HCT116 (cell line): ENCODE measurements at regions not wholly inside any gene's neighbourhood (a gene's known extent, or its start where the extent isn't known, plus 50 kb on each side); places are given as distances from the start of the nearest gene placed in this dataset.
"Not testable (repeated sequence)": the region's sequence is repeated elsewhere in the genome, so short reads cannot be mapped to it uniquely, and the experiment has no call there.

ENCODE experiments used
- ATAC-seq: fragments of 200-7000 bp; cut with Tn5 transposase; 2 replicates; pipeline ENCODE4 v1.9.1; 2020; ENCODE audit warnings: mild to moderate bottlenecking, moderate library complexity
- BruUV-seq: library from RNA; stranded (reverse); fragments of 400-500 nt; replicated peaks from 2 replicates; lab custom pipeline; 2021; lab: Mats Ljungman, UMichigan
- CTCF ChIA-PET: fragments of 300-600 bp; sonication (Branson Sonifier 250); formaldehyde crosslinking; loops from one replicate; lab custom pipeline; 2021; ENCODE audit warnings: antibody characterized with exemption; lab: Charles Lee
- POLR2A ChIA-PET: fragments of 300-600, 350-600 bp; sonication (Branson Sonifier 250); formaldehyde crosslinking; loops from one replicate; lab custom pipeline; 2021; ENCODE audit warnings: antibody characterized with exemption; lab: Charles Lee
- RAD21 ChIA-PET, 2 experiments: fragments of 300-600 bp; sonication (Branson Sonifier 250); formaldehyde crosslinking; loops; one replicate each; lab custom pipeline; 2023; ENCODE audit warnings: low total read pairs in 2 of 2; ENCODE audit not compliant: uncharacterized antibody in 2 of 2, unreplicated experiment in 2 of 2, low non-redundant PET in 1 of 2; lab: Charles Lee
- DNase-seq: peaks from one replicate; pipeline ENCODE4 v3.0.0-alpha.2; 2010; ENCODE audit warnings: low read depth, low spot score
- H2AFZ ChIP-seq: fragments of 200-600 bp; shearing (Covaris generic), sonication (generic); 2 replicates; pipeline ENCODE4 v1.6.1; 2017; ENCODE audit warnings: low read depth, mixed run types, mixed read lengths, antibody characterized with exemption, low read length; ENCODE audit not compliant: poor library complexity, severe bottlenecking
- H3K27ac ChIP-seq: 2 replicates; pipeline ENCODE4 v1.5.1; 2012; ENCODE audit warnings: low read depth, low read length
- H3K27me3 ChIP-seq: fragments of 200-600 bp; sonication (generic); 2 replicates; pipeline ENCODE4 v1.6.1; 2016; ENCODE audit warnings: mixed run types, low read length, mixed read lengths; ENCODE audit not compliant: insufficient read depth
- H3K36me3 ChIP-seq, 2 experiments: fragments of 200-500 bp in 1 of 2; fragments of 200-600 bp in 1 of 2; sonication (Bioruptor generic) in 1 of 2; sonication (generic) in 1 of 2; 2 replicates each; pipeline versions ENCODE4 v1.5.1 to v1.6.1; 2014 to 2016; ENCODE audit warnings: low read length in 2 of 2, inconsistent platforms in 1 of 2, mixed read lengths in 1 of 2, mixed run types in 1 of 2; ENCODE audit not compliant: insufficient read depth in 2 of 2, control insufficient read depth in 1 of 2
- H3K4me1 ChIP-seq, 2 experiments: fragments of 200-600 bp in 1 of 2; sonication (generic) in 1 of 2; 2 replicates each; pipeline versions ENCODE4 v1.5.1 to v1.6.1; 2012 to 2017; ENCODE audit warnings: low read length in 2 of 2, inconsistent platforms in 1 of 2, mild to moderate bottlenecking in 1 of 2, mixed read lengths in 1 of 2, mixed run types in 1 of 2, moderate library complexity in 1 of 2; ENCODE audit not compliant: insufficient read depth in 2 of 2, control insufficient read depth in 1 of 2
- H3K4me2 ChIP-seq: fragments of 200-600 bp; sonication (generic); 2 replicates; pipeline ENCODE4 v1.6.1; 2017; ENCODE audit warnings: mixed run types, low read length, mixed read lengths
- H3K4me3 ChIP-seq, 2 experiments: fragments of 200-600 bp in 1 of 2; sonication (generic) in 1 of 2; replicated peaks in 1 of 2; 2 replicates each; pipeline ENCODE4 v1.5.1; 2011 to 2016; ENCODE audit warnings: low read length in 2 of 2, control low read depth in 1 of 2, low read depth in 1 of 2, mild to moderate bottlenecking in 1 of 2, mixed read lengths in 1 of 2, mixed run types in 1 of 2
- H3K79me2 ChIP-seq: fragments of 200-600 bp; sonication (generic); 2 replicates; pipeline ENCODE4 v1.6.1; 2017; ENCODE audit warnings: mild to moderate bottlenecking, mixed run types, low read length, moderate library complexity, mixed read lengths; ENCODE audit not compliant: insufficient read depth
- H3K9ac ChIP-seq: fragments of 200-600 bp; sonication (generic); 2 replicates; pipeline ENCODE4 v1.6.1; 2016; ENCODE audit warnings: low read length, mixed read lengths
- H3K9me2 ChIP-seq: fragments of 200-600 bp; sonication (generic), shearing (Covaris generic); 2 replicates; pipeline ENCODE4 v1.6.1; 2017; ENCODE audit warnings: mixed run types, mild to moderate bottlenecking, moderate library complexity; ENCODE audit not compliant: insufficient read depth
- H3K9me3 ChIP-seq, 2 experiments: fragments of 200-500 bp in 1 of 2; fragments of 200-600 bp in 1 of 2; sonication (Bioruptor generic) in 1 of 2; sonication (generic) in 1 of 2; 2 replicates each; pipeline ENCODE4 v1.6.1; 2014 to 2017; ENCODE audit warnings: low read length in 2 of 2, mixed read lengths in 2 of 2, inconsistent platforms in 1 of 2, low read depth in 1 of 2, mild to moderate bottlenecking in 1 of 2, mixed run types in 1 of 2, moderate library complexity in 1 of 2; ENCODE audit not compliant: control insufficient read depth in 1 of 2, insufficient read depth in 1 of 2
- H4K20me1 ChIP-seq: fragments of 200-600 bp; sonication (generic), shearing (Covaris generic); 2 replicates; pipeline ENCODE4 v1.6.1; 2017; ENCODE audit warnings: mixed run types, mild to moderate bottlenecking, moderate library complexity; ENCODE audit not compliant: insufficient read depth
- ELF1 ChIP-seq: IDR thresholded peaks from 2 replicates; pipeline ENCODE4 v1.6.1; 2012; ENCODE audit warnings: low read depth, borderline replicate concordance
- POLR2A ChIP-seq: IDR thresholded peaks from 2 replicates; pipeline ENCODE4 v1.7.0; 2011; ENCODE audit warnings: borderline replicate concordance; ENCODE audit not compliant: insufficient read depth, insufficient read length; ENCODE audit errors: extremely low read depth
- POLR2AphosphoS5 ChIP-seq: IDR thresholded peaks from 2 replicates; pipeline ENCODE4 v1.6.1; 2011; ENCODE audit warnings: mild to moderate bottlenecking, low read depth, low read length, moderate library complexity
- RAD21 ChIP-seq: IDR thresholded peaks from 2 replicates; pipeline ENCODE4 v1.6.1; 2012; ENCODE audit warnings: low read depth, mild to moderate bottlenecking
- REST ChIP-seq: IDR thresholded peaks from 2 replicates; pipeline ENCODE4 v1.6.1; 2012; ENCODE audit warnings: low read depth
- SIN3A ChIP-seq: IDR thresholded peaks from 2 replicates; pipeline ENCODE4 v1.6.1; 2012; ENCODE audit warnings: low read depth
- intact Hi-C: fragments of 100-400 bp; cut with micrococcal nuclease; formaldehyde crosslinking; loops from 2 replicates; pipeline ENCODE4 v1.10.0; 2022
- TF ChIP-seq, protein P1 (sequence below): IDR thresholded peaks from 2 replicates; pipeline ENCODE4 v1.6.1; 2011; ENCODE audit warnings: mild to moderate bottlenecking, low read length, moderate library complexity; ENCODE audit not compliant: insufficient replicate concordance; ENCODE audit errors: extremely low read depth
- TF ChIP-seq, protein P2 (sequence below), 3 experiments: fragments of 200-600 bp in 1 of 3; sonication (generic) in 1 of 3; IDR thresholded peaks in 2 of 3; conservative IDR thresholded peaks in 1 of 3; 2 replicates each; pipeline ENCODE4 v1.5.1; 2012 to 2017; ENCODE audit warnings: low read depth in 2 of 3, low read length in 2 of 3, antibody characterized with exemption in 1 of 3, borderline replicate concordance in 1 of 3, control low read depth in 1 of 3, mild to moderate bottlenecking in 1 of 3, mixed read lengths in 1 of 3, mixed run types in 1 of 3, moderate library complexity in 1 of 3; ENCODE audit not compliant: insufficient read depth in 1 of 3

- POLR2A ChIA-PET: no interaction called here
- H3K79me2 ChIP-seq: no peaks in the 10 kb centered on the region
- DNase-seq: no peak
- no peak overlapping the region for H3K4me2 ChIP-seq
- no peaks in the 10 kb centered on the region for H3K9me3 ChIP-seq
- H3K27me3 ChIP-seq: no peaks in the 10 kb centered on the region
- no peak for TF ChIP-seq POLR2AphosphoS5
- TF ChIP-seq POLR2A: no peak
- no peak for TF ChIP-seq REST
- TF ChIP-seq SIN3A: no peak
- TF ChIP-seq, protein P1, sequence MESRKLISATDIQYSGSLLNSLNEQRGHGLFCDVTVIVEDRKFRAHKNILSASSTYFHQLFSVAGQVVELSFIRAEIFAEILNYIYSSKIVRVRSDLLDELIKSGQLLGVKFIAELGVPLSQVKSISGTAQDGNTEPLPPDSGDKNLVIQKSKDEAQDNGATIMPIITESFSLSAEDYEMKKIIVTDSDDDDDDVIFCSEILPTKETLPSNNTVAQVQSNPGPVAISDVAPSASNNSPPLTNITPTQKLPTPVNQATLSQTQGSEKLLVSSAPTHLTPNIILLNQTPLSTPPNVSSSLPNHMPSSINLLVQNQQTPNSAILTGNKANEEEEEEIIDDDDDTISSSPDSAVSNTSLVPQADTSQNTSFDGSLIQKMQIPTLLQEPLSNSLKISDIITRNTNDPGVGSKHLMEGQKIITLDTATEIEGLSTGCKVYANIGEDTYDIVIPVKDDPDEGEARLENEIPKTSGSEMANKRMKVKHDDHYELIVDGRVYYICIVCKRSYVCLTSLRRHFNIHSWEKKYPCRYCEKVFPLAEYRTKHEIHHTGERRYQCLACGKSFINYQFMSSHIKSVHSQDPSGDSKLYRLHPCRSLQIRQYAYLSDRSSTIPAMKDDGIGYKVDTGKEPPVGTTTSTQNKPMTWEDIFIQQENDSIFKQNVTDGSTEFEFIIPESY: no peak
- TF ChIP-seq RAD21: no peak
- no peak for TF ChIP-seq ELF1
- TF ChIP-seq, protein P2, sequence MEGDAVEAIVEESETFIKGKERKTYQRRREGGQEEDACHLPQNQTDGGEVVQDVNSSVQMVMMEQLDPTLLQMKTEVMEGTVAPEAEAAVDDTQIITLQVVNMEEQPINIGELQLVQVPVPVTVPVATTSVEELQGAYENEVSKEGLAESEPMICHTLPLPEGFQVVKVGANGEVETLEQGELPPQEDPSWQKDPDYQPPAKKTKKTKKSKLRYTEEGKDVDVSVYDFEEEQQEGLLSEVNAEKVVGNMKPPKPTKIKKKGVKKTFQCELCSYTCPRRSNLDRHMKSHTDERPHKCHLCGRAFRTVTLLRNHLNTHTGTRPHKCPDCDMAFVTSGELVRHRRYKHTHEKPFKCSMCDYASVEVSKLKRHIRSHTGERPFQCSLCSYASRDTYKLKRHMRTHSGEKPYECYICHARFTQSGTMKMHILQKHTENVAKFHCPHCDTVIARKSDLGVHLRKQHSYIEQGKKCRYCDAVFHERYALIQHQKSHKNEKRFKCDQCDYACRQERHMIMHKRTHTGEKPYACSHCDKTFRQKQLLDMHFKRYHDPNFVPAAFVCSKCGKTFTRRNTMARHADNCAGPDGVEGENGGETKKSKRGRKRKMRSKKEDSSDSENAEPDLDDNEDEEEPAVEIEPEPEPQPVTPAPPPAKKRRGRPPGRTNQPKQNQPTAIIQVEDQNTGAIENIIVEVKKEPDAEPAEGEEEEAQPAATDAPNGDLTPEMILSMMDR (IDR thresholded peaks at IDR 0.05 in 2 of 3, conservative IDR thresholded peaks at IDR 0.05 in 1 of 3; ENCODE audit: borderline replicate concordance in 1 of 3, insufficient read depth in 1 of 3, low read depth in 2 of 3, low read length in 2 of 3): no peak
- TF ChIP-seq, all 23 proteins: peak for 0
- Histone ChIP-seq H3K36me3 (no peaks in the 10 kb centered on the region), H3K4me1 (no peaks in the 10 kb centered on the region), H4K20me1 (no peaks in the 10 kb centered on the region), H3K27ac (no peak overlapping the region), H3K9ac (no peak overlapping the region), H3K9me2 (peaks cover 5% of the 10 kb centered on the region; the same call in 1 of the 2 replicates), H2AFZ (no peak overlapping the region), H3K4me3 (no peak overlapping the region)
- intact Hi-C loops: no loop called here
- no peak for ATAC-seq
- no TSS peak for BruUV-seq
- ChIA-PET CTCF (no interaction called here), RAD21 (no interaction called here)
These were observed 779.3 kb upstream of the CITED2 start for GRCh38 chr6:140153703-140154102.

DNA sequence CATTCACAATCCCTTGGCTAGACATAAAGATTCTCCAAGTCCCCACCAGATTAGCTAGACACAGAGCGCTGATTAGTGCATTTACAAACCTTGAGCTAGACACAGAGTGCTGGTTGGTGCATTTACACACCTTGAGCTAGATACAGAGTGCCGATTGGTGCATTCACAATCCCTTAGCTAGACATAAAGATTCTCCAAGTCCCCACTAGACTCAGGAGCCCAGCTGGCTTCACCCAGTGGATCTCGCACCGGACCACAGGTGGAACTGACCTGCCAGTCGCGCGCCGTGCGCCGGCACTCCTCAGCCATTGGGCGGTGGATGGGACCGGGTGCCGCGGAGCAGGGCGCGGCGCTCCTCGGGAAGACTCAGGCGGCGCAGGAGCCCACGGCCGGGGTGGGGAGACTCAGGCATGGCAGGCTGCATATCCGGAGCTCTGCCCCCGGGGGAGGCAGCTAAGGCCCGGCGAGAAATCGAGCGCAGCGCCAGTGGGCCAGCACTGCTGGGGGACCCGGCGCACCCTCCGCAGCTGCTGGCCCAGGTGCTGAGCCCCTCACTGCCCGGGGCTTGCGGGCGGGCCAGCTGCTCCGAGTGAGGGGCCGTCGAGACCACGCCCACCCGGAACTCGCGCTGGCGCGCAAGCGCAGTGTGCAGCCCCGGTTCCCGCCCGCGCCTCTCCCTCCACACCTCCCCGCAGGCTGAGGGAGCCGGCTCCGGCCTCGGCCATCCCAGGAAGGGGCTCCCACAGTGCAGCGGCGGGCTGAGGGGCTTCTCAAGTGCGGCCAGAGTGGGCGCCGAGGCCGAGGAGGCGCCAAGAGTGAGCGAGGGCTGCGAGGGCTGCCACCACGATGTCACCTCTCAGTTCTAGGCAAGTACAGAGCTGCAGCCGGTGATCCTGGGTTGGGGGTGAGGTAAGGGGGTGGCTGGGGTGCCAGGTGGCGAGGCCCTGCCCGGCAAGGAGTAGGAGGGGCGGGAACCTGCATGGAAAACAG is 773.7 kb upstream of the CITED2 start:
- H3K27ac ChIP-seq, H3K4me1 ChIP-seq, H3K9ac ChIP-seq, POLR2A ChIA-PET, H2AFZ ChIP-seq, H3K79me2 ChIP-seq, DNase-seq, H3K36me3 ChIP-seq, RAD21 ChIA-PET, H3K9me2 ChIP-seq, ATAC-seq, CTCF ChIA-PET, BruUV-seq, H3K9me3 ChIP-seq, intact Hi-C loops, H3K4me3 ChIP-seq, H3K4me2 ChIP-seq, H3K27me3 ChIP-seq, H4K20me1 ChIP-seq: not testable (repeated sequence)
